ENCODE measurements at regions not wholly inside any gene's neighbourhood (a gene's known extent, or its start where the extent isn't known, plus 50 kb on each side); places are given as distances from the start of the nearest gene placed in this dataset.

- H2BK5ac ChIP-seq (ENCODE audit: low read depth, low read length): no peak overlapping the region
- no peak overlapping the region for H3K27ac ChIP-seq (ENCODE audit: low read depth, low read length)
Observed at GRCh38 chr12:115691123-115691522, 586.4 kb downstream of the MED13L start.

More at GRCh38 chr12:115691123-115691522, 586.4 kb downstream of the MED13L start:
- Histone ChIP-seq H3K23me2 (ENCODE audit: low read depth, low read length) (no peaks in the 10 kb centered on the region), H4K5ac (ENCODE audit: insufficient read length, low read depth, low read length) (no peak overlapping the region), H2BK120ac (replicated peaks; ENCODE audit: low read depth, low read length) (no peak overlapping the region), H2BK15ac (ENCODE audit: low read length) (no peak overlapping the region), H3K18ac (ENCODE audit: extremely low read depth, low read length) (no peak overlapping the region), H3K23ac (ENCODE audit: insufficient read length) (no peak overlapping the region), H3K4me1 (replicated peaks in 1 of 4; ENCODE audit: control insufficient read depth in 3 of 4, insufficient read depth in 4 of 4, low read length in 3 of 4) (no peaks in the 10 kb centered on the region), H3K14ac (ENCODE audit: insufficient read length) (no peak overlapping the region), H3K4ac (replicated peaks; ENCODE audit: insufficient read length, low read depth, low read length) (no peak overlapping the region), H3K56ac (replicated peaks; ENCODE audit: insufficient read length, low read depth, low read length) (no peak overlapping the region), H4K91ac (replicated peaks; ENCODE audit: insufficient read length, low read length) (no peak overlapping the region), H3K4me3 (ENCODE audit: extremely low read depth in 1 of 4, insufficient read depth in 2 of 4, low read depth in 3 of 4, low read length in 4 of 4) (no peak overlapping the region), H2AFZ (ENCODE audit: low read length) (no peak overlapping the region), H3K27me3 (replicated peaks in 1 of 4; ENCODE audit: control insufficient read depth in 3 of 4, extremely low read depth in 1 of 4, insufficient read depth in 3 of 4, low read length in 3 of 4) (no peaks in the 10 kb centered on the region), H3K79me1 (ENCODE audit: low read depth, low read length) (no peaks in the 10 kb centered on the region), H2BK20ac (ENCODE audit: low read length) (no peak overlapping the region), H3K79me2 (ENCODE audit: control insufficient read depth in 1 of 2, insufficient read depth in 2 of 2, low read length in 2 of 2) (no peaks in the 10 kb centered on the region), H4K20me1 (replicated peaks in 1 of 2; ENCODE audit: control insufficient read depth in 1 of 2, insufficient read depth in 2 of 2, low read length in 2 of 2) (no peaks in the 10 kb centered on the region), H2BK12ac (ENCODE audit: low read depth, low read length) (no peak overlapping the region), H3K4me2 (ENCODE audit: insufficient read depth in 1 of 2, low read depth in 2 of 2, low read length in 2 of 2) (no peak overlapping the region), H4K8ac (ENCODE audit: extremely low read depth, insufficient read depth, low read length) (no peak overlapping the region), H2AK5ac (ENCODE audit: low read depth, low read length) (no peak overlapping the region), H3K9me3 (ENCODE audit: insufficient read depth in 2 of 2, low read depth in 1 of 2, low read length in 1 of 2) (no peaks in the 10 kb centered on the region), H3K36me3 (ENCODE audit: control insufficient read depth in 2 of 4, insufficient read depth in 4 of 4, low read length in 3 of 4) (no peaks in the 10 kb centered on the region), H3K9ac (replicated peaks in 1 of 4; ENCODE audit: extremely low read depth in 1 of 4, low read depth in 3 of 4, low read length in 3 of 4) (no peak overlapping the region)
- no peak for DNase-seq (ENCODE audit: low read depth in 1 of 2, low spot score in 2 of 2)
- CTCF ChIA-PET (ENCODE audit: partially characterized antibody): no interaction called here
- FAIRE-seq: no peak
- TF ChIP-seq ATF3 (IDR thresholded peaks at IDR 0.05; ENCODE audit: insufficient read depth, low read depth, low read length) (no peak), BACH1 (IDR thresholded peaks at IDR 0.05; ENCODE audit: low read length) (no peak), CREB1 (IDR thresholded peaks at IDR 0.05) (no peak), CBX5 (IDR thresholded peaks at IDR 0.05; ENCODE audit: low read depth, low read length) (no peak), HDAC2 (IDR thresholded peaks at IDR 0.05; ENCODE audit: borderline replicate concordance in 1 of 2, low read depth in 2 of 2, low read length in 2 of 2) (no peak), FOSL1 (IDR thresholded peaks at IDR 0.05; ENCODE audit: insufficient read depth, low read depth, low read length) (no peak), EP300 (IDR thresholded peaks at IDR 0.05; ENCODE audit: borderline replicate concordance in 1 of 2, low read depth in 2 of 2, low read length in 2 of 2) (no peak), GTF2F1 (IDR thresholded peaks at IDR 0.05; ENCODE audit: borderline replicate concordance, low read depth, low read length) (no peak), CEBPB (IDR thresholded peaks at IDR 0.05; ENCODE audit: low read depth, low read length) (no peak)
- POLR2A ChIA-PET (ENCODE audit: partially characterized antibody): no interaction called here
- 96% methylated on average over 2 of the region's 2 CpGs; no CpG with 5 or more reads in 1 of the 2 experiments for WGBS, 2 experiments (ENCODE audit: extremely low coverage in 1 of 2, insufficient coverage in 1 of 2, insufficient read length in 1 of 2, insufficient replicate concordance in 2 of 2, low coverage in 1 of 2, low lambda C conversion rate in 2 of 2, missing lambda C conversion rate in 1 of 2)

Measured in H1 (cell line).